A549 (cell line): ENCODE measurements at regions not wholly inside any gene's neighbourhood (a gene's known extent, or its start where the extent isn't known, plus 50 kb on each side); places are given as distances from the start of the nearest gene placed in this dataset.
A peak's percentile ranks its signal among the peaks of the same experiment; 100 is the strongest.

Source experiments
- ATAC-seq, 2 experiments: fragments of 200-7000 bp in 1 of 2; fragments of >200 bp in 1 of 2; cut with Nextera tagmentation in 1 of 2; cut with Tn5 transposase in 1 of 2; 3 replicates each; pipeline versions ENCODE4 v1.8.0 to v1.9.1; 2018 to 2020; ENCODE audit warnings: mild to moderate bottlenecking in 1 of 2, moderate library complexity in 1 of 2
- CTCF ChIA-PET: fragments of 300-600 bp; sonication (Branson Sonifier 250); formaldehyde crosslinking; extraction: SDS; loops from one replicate; lab custom pipeline; 2021; ENCODE audit warnings: antibody characterized with exemption, inconsistent platforms; lab: Yijun Ruan, JAX
- POLR2A ChIA-PET: fragments of 350-600 bp; formaldehyde crosslinking; extraction: SDS; loops from one replicate; lab custom pipeline; 2021; ENCODE audit warnings: antibody characterized with exemption, inconsistent platforms; lab: Yijun Ruan, JAX
- DNase-seq, 2 experiments: peaks; one replicate each; pipeline versions ENCODE4 v3.0.0 to v3.0.0-alpha.2; 2011 to 2016; ENCODE audit warnings: low read depth in 1 of 2, low spot score in 1 of 2
- FAIRE-seq: peaks from 2 replicates; lab custom pipeline; 2011; peaks lifted over from hg19 to GRCh38; lab: Jason Lieb, UNC
- H3K27ac ChIP-seq, 2 experiments: fragments of >200 bp; sonication (Bioruptor Twin); formaldehyde crosslinking; 3 replicates each; pipeline ENCODE4 v1.5.1; 2016 to 2017
- H3K4me1 ChIP-seq: fragments of >200 bp; sonication (Bioruptor Twin); formaldehyde crosslinking; 3 replicates; pipeline ENCODE4 v1.6.1; 2016
- H3K4me2 ChIP-seq: fragments of >200 bp; sonication (Bioruptor Twin); formaldehyde crosslinking; 3 replicates; pipeline ENCODE4 v1.6.1; 2016
- H3K4me3 ChIP-seq: fragments of >200 bp; sonication (Bioruptor Twin); formaldehyde crosslinking; 3 replicates; pipeline ENCODE4 v1.5.1; 2016
- H3K9me3 ChIP-seq: fragments of >200 bp; sonication (Bioruptor Twin); formaldehyde crosslinking; 3 replicates; pipeline ENCODE4 v1.6.1; 2016
- CBX2 ChIP-seq: fragments of 200-600 bp; sonication (generic); IDR thresholded peaks from 2 replicates; pipeline ENCODE4 v1.6.1; 2016; ENCODE audit warnings: low read depth, mild to moderate bottlenecking, borderline replicate concordance
- CBX8 ChIP-seq: fragments of 200-600 bp; sonication (generic); IDR thresholded peaks from 2 replicates; pipeline ENCODE4 v1.6.1; 2016
- CEBPB ChIP-seq, 2 experiments: fragments of >200 bp in 1 of 2; sonication (Bioruptor Twin) in 1 of 2; formaldehyde crosslinking in 1 of 2; IDR thresholded peaks; 2 replicates each; pipeline ENCODE4 v1.6.1; 2012 to 2016
- EHF ChIP-seq: fragments of 250-450 bp; sonication (Bioruptor Pico); IDR thresholded peaks from 2 replicates; pipeline ENCODE4 v1.5.0; 2020; ENCODE audit warnings: mild to moderate bottlenecking
- EHMT2 ChIP-seq: fragments of 200-600 bp; sonication (generic); IDR thresholded peaks from 2 replicates; pipeline ENCODE4 v1.6.1; 2016; ENCODE audit warnings: antibody characterized with exemption, low read depth, mild to moderate bottlenecking, moderate library complexity
- ESRRA ChIP-seq: fragments of 150-350 bp; IDR thresholded peaks from 2 replicates; pipeline ENCODE4 v1.6.1; 2014; ENCODE audit warnings: mild to moderate bottlenecking, low read length, borderline replicate concordance
- FOSB ChIP-seq: fragments of 250-450 bp; sonication (Bioruptor Pico); IDR thresholded peaks from 2 replicates; pipeline ENCODE4 v1.5.0; 2020; ENCODE audit warnings: mild to moderate bottlenecking, moderate library complexity
- GATA3 ChIP-seq: IDR thresholded peaks from 2 replicates; pipeline ENCODE4 v1.6.1; 2012; ENCODE audit warnings: borderline replicate concordance
- HDAC2 ChIP-seq: fragments of 200-600 bp; sonication (generic); IDR thresholded peaks from 2 replicates; pipeline ENCODE4 v1.6.1; 2016
- MAX ChIP-seq: IDR thresholded peaks from 2 replicates; pipeline ENCODE4 v1.6.1; 2012
- MYC ChIP-seq: IDR thresholded peaks from 2 replicates; pipeline ENCODE4 v1.6.1; 2012; ENCODE audit warnings: mild to moderate bottlenecking, inconsistent platforms, low read length, improper control_type of control experiment, borderline replicate concordance
- NFE2L2 ChIP-seq: fragments of 150-350 bp; conservative IDR thresholded peaks from 2 replicates; pipeline ENCODE4 v1.6.1; 2014; ENCODE audit warnings: low read length
- POLR2A ChIP-seq: IDR thresholded peaks from 2 replicates; pipeline ENCODE4 v1.6.1; 2012; ENCODE audit warnings: mild to moderate bottlenecking, low read length
- RAD21 ChIP-seq, 2 experiments: fragments of >200 bp in 1 of 2; sonication (Bioruptor Twin) in 1 of 2; formaldehyde crosslinking in 1 of 2; IDR thresholded peaks in 1 of 2; conservative IDR thresholded peaks in 1 of 2; 2 replicates in 1 of 2; 3 replicates in 1 of 2; pipeline ENCODE4 v1.6.1; 2012 to 2018; ENCODE audit warnings: inconsistent platforms in 1 of 2
- REST ChIP-seq: fragments of 200-600 bp; sonication (generic); IDR thresholded peaks from 2 replicates; pipeline ENCODE4 v1.6.1; 2016; ENCODE audit warnings: antibody characterized with exemption, mild to moderate bottlenecking, moderate library complexity
- RFX5 ChIP-seq: fragments of 450-650 bp; IDR thresholded peaks from 2 replicates; pipeline ENCODE4 v1.7.1; 2014; ENCODE audit warnings: antibody characterized with exemption, mild to moderate bottlenecking, moderate library complexity
- SMC3 ChIP-seq: fragments of >200 bp; sonication (Bioruptor Twin); formaldehyde crosslinking; IDR thresholded peaks from 3 replicates; pipeline ENCODE4 v1.6.1; 2018; ENCODE audit warnings: inconsistent platforms
- SREBF2 ChIP-seq: fragments of 450-650 bp; IDR thresholded peaks from 2 replicates; pipeline ENCODE4 v1.6.1; 2014; ENCODE audit warnings: mild to moderate bottlenecking, moderate library complexity
- TFCP2L1 ChIP-seq: fragments of 250-450 bp; sonication (Bioruptor Pico); IDR thresholded peaks from 2 replicates; pipeline ENCODE4 v1.5.0; 2021; ENCODE audit warnings: mild to moderate bottlenecking
- WGBS: methylation state at CpG from one replicate; pipeline ENCODE4 v1.1.6; 2017; ENCODE audit errors: missing lambda C conversion rate; 5-methylcytosine and 5-hydroxymethylcytosine counted together
- TF ChIP-seq, protein P1 (sequence below): fragments of 250-450 bp; sonication (Bioruptor Pico); IDR thresholded peaks from 2 replicates; pipeline ENCODE4 v1.5.0; 2021; ENCODE audit warnings: mild to moderate bottlenecking, moderate library complexity, borderline replicate concordance
- TF ChIP-seq, protein P2 (sequence below): fragments of >200 bp; sonication (Bioruptor Twin); formaldehyde crosslinking; IDR thresholded peaks from 3 replicates; pipeline ENCODE4 v1.5.1; 2016

DNA sequence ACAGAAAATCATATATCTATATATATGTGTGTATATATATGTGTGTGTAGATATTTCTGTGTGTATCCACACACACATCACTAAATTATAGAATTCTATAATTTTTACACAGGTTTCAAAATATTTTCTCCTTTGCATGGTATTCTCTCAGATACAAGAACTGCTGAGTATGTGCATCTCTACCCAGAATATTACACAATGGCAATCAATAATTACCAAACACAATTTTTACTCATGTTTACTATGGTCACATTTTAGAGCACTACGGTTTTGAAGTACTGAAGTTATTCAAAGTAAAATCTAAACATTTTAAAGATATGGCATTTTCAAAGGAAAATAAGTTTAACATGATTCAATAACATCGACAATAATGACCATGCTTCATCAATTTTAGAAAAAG, 258.5 kb downstream of the PAX3 start:
- no peak overlapping the region for H3K4me3 ChIP-seq
- no peaks in the 10 kb centered on the region for H3K9me3 ChIP-seq
- no peak for FAIRE-seq
- ChIA-PET CTCF (interaction anchor here (1.1 to 3.5 kb wide), 3 partner anchors 16 to 650 kb away, joined by 3 to 18 read pairs (median 13); no protein-coding TSS in a partner anchor), POLR2A (no interaction called here)
- no peak overlapping the region for H3K27ac ChIP-seq
- ATAC-seq = no peak
- DNase-seq = no peak
- WGBS = 1% methylated on average over 2 of the region's 2 CpGs
- no peak overlapping the region for H3K4me2 ChIP-seq
- TF ChIP-seq GATA3 (no peak), CBX8 (no peak), EHF (CRISPR knock-in tag) (no peak), CBX2 (no peak), CEBPB (IDR thresholded peaks at IDR 0.05) (no peak), FOSB (CRISPR knock-in tag) (no peak), MAX (no peak), POLR2A (no peak), ESRRA (no peak), EHMT2 (no peak), NFE2L2 (no peak), RAD21 (conservative IDR thresholded peaks at IDR 0.05 in 1 of 2, IDR thresholded peaks at IDR 0.05 in 1 of 2) (no peak), SREBF2 (no peak), HDAC2 (no peak), MYC (no peak)
- TF ChIP-seq, all 56 proteins: peak for 0
- no peaks in the 10 kb centered on the region for H3K4me1 ChIP-seq

DNA sequence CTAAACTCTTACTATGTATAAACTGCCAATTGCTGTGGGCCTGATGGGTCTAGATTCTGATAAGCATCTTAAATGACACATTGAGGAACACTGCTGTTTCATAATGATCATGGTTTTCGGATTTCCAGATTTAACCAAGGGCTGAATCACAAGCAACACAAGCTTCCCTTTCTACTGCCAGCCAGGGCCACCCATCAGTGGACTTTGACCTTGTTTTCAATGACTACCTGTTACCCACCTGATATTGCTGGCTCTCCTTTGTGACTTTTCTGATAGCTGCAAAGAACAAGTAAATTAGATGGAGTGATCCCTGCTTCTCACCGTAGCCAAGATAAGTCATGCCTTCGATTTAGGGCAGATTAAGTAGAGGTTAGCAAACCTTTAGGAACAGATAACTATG, 259.0 kb downstream of the PAX3 start:
- no peak for ATAC-seq
- H3K4me3 ChIP-seq = no peak overlapping the region
- no peaks in the 10 kb centered on the region for H3K4me1 ChIP-seq
- TF ChIP-seq CBX2 = no peak
- TF ChIP-seq, protein P1, sequence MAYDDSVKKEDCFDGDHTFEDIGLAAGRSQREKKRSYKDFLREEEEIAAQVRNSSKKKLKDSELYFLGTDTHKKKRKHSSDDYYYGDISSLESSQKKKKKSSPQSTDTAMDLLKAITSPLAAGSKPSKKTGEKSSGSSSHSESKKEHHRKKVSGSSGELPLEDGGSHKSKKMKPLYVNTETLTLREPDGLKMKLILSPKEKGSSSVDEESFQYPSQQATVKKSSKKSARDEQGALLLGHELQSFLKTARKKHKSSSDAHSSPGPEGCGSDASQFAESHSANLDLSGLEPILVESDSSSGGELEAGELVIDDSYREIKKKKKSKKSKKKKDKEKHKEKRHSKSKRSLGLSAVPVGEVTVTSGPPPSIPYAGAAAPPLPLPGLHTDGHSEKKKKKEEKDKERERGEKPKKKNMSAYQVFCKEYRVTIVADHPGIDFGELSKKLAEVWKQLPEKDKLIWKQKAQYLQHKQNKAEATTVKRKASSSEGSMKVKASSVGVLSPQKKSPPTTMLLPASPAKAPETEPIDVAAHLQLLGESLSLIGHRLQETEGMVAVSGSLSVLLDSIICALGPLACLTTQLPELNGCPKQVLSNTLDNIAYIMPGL (CRISPR knock-in tag) = no peak
- no peak for TF ChIP-seq NFE2L2
- no peak for TF ChIP-seq TFCP2L1
- no peak for TF ChIP-seq RAD21 (conservative IDR thresholded peaks at IDR 0.05 in 1 of 2, IDR thresholded peaks at IDR 0.05 in 1 of 2)
- WGBS = 31% methylated on average over 3 of the region's 3 CpGs
- CTCF ChIA-PET = interaction anchor here (0.9 to 2.5 kb wide), 4 partner anchors 8 to 651 kb away, joined by 3 to 18 read pairs (median 4); no protein-coding TSS in a partner anchor
- POLR2A ChIA-PET = no interaction called here
- no peaks in the 10 kb centered on the region for H3K9me3 ChIP-seq
- no peak overlapping the region for H3K4me2 ChIP-seq
- no peak for DNase-seq
- no peak overlapping the region for H3K27ac ChIP-seq
- no peak for FAIRE-seq

DNA sequence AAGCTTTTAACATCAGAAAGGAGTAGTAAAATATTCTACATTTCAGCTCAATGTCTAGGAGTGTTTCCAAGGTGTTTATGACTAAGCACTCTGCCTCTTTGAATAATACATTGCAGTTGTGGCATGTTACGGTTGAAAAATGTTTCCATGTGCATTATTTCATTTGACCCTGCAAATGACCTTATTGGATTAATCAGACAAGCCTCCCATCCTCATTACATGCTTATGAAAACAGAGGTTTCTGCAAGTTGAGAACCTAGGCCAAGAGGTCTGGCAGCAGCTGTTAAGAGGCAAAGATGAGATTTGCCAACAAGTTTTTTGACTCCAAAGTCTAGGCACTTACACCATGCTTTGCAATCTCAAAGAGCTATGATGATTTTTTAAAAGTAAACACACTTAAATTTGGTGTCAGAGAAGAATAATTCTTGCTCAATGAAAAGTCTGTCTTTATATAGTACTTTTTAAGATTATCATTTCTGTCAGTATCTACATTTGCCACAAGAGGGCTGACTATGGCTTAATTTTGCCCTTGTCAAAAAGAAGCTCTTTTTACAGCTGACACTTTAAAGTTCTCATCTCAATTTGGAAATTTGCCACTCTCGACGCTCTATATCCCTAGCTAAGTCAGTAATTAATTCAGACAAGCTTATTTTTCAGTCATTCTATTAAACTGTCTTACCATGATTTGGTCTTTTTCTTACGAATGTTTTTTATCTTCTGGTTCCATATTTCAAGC, 260.6 kb downstream of the PAX3 start:
- no peak overlapping the region for H3K4me3 ChIP-seq
- no peak overlapping the region for H3K27ac ChIP-seq
- POLR2A ChIA-PET = interaction anchor here (0.6 kb wide), 1 partner anchor 280 kb away, joined by 3 read pairs; no protein-coding TSS in a partner anchor
- no peak overlapping the region for H3K4me2 ChIP-seq
- CTCF ChIA-PET = interaction anchor here (0.5 to 2.5 kb wide), 7 partner anchors 9 to 511 kb away, joined by 3 to 18 read pairs (median 4); no protein-coding TSS in a partner anchor
- FAIRE-seq (no peak), DNase-seq (no peak), ATAC-seq (peak in 1 of 2 experiments; percentile 43; a peak in 1 of 6 replicates)
- H3K9me3 ChIP-seq = no peaks in the 10 kb centered on the region
- no peaks in the 10 kb centered on the region for H3K4me1 ChIP-seq
- 35% methylated on average over 4 of the region's 4 CpGs for WGBS
- TF ChIP-seq, protein P2, sequence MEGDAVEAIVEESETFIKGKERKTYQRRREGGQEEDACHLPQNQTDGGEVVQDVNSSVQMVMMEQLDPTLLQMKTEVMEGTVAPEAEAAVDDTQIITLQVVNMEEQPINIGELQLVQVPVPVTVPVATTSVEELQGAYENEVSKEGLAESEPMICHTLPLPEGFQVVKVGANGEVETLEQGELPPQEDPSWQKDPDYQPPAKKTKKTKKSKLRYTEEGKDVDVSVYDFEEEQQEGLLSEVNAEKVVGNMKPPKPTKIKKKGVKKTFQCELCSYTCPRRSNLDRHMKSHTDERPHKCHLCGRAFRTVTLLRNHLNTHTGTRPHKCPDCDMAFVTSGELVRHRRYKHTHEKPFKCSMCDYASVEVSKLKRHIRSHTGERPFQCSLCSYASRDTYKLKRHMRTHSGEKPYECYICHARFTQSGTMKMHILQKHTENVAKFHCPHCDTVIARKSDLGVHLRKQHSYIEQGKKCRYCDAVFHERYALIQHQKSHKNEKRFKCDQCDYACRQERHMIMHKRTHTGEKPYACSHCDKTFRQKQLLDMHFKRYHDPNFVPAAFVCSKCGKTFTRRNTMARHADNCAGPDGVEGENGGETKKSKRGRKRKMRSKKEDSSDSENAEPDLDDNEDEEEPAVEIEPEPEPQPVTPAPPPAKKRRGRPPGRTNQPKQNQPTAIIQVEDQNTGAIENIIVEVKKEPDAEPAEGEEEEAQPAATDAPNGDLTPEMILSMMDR = peak; percentile 35; the same call in 2 of the 3 replicates
- TF ChIP-seq RFX5 (no peak), REST (no peak), CBX8 (no peak), SMC3 (no peak), TFCP2L1 (no peak)
